Coronary artery (tissue), 2 donors: ENCODE measurements at regions not wholly inside any gene's neighbourhood (a gene's known extent, or its start where the extent isn't known, plus 50 kb on each side); places are given as distances from the start of the nearest gene placed in this dataset.

Source experiments
- DNase-seq: peaks from one replicate; pipeline ENCODE4 v3.0.0-alpha.2; 2017; ENCODE audit warnings: low spot score
- H3K27ac ChIP-seq, 2 donors: fragments of 200-600 bp; sonication (generic); one replicate each; pipeline ENCODE4 v1.5.1; 2016 to 2019
- H3K4me3 ChIP-seq: fragments of 200-600 bp; sonication (generic); 2 replicates; pipeline ENCODE4 v1.5.1; 2016; ENCODE audit warnings: mild to moderate bottlenecking, moderate library complexity
- TF ChIP-seq, protein P1 (sequence below): fragments of 200-600 bp; sonication (generic); IDR thresholded peaks from one replicate; pipeline ENCODE4 v1.5.1; 2019; ENCODE audit warnings: antibody characterized with exemption

DNA sequence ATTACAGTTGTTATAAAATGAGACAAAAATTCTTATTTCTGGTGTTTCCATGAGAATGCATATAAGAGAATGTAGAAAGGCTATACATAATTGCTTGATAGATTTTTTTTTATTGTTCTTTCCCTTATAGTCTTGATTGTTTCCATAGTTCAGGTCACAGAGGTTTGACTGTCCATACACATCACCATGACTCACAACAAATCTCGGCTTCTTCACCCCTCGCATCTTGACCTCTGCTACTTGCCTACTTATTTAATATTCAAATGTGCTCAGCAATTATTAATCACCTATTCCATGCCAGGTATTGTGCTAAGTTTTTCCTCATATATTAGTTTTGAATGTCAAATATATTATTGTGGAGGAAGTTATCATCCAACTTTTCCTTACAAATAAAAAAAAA, 789.6 kb downstream of the RNF144A start:
- TF ChIP-seq, protein P1, sequence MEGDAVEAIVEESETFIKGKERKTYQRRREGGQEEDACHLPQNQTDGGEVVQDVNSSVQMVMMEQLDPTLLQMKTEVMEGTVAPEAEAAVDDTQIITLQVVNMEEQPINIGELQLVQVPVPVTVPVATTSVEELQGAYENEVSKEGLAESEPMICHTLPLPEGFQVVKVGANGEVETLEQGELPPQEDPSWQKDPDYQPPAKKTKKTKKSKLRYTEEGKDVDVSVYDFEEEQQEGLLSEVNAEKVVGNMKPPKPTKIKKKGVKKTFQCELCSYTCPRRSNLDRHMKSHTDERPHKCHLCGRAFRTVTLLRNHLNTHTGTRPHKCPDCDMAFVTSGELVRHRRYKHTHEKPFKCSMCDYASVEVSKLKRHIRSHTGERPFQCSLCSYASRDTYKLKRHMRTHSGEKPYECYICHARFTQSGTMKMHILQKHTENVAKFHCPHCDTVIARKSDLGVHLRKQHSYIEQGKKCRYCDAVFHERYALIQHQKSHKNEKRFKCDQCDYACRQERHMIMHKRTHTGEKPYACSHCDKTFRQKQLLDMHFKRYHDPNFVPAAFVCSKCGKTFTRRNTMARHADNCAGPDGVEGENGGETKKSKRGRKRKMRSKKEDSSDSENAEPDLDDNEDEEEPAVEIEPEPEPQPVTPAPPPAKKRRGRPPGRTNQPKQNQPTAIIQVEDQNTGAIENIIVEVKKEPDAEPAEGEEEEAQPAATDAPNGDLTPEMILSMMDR = no peak

DNA sequence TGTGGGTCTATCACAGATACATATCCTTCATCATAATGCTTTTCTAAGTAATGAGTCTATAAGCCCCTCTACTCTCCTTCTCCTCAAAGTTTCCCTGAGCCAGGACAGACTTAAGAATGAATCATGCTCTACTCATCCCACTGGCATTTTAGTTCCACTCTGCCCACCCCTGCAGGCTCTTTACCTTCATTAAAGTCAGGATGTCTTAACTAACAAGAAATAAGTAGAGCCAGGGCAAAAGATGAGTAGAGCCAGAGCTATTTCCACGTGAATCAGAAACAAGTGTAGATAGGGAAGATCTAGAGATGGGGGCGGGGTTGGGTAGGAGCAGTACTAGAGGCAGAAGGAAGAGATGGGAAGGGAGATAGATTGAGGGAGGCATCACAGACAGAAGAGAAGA, 790.5 kb downstream of the RNF144A start:
- no peak overlapping the region for H3K27ac ChIP-seq
- H3K4me3 ChIP-seq = no peak overlapping the region
- DNase-seq = no peak
- TF ChIP-seq, protein P1 = no peak

More for the DNA sequence above, 789.6 kb downstream of the RNF144A start:
- DNase-seq = no peak
- Histone ChIP-seq H3K4me3 (no peak overlapping the region), H3K27ac (no peak overlapping the region)

DNA sequence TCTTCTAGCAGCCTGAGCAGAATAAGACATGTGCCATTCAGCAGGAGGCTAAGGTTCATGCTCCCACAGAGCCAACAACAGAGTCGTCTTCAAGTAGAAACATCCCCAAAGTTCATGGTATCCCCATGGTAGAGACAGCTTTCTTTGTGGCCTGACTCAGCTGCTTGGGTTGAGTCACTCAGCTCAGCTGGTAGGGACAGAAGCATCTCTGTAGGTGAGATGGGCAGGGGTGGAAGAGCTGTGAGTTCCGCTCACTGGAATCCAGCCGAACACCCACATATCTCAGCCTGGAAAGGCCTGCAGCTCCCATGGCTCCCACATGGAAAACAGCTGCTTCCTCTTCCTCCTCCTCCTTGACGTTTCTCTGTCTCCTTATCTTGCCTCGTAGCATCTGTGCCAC, 792.7 kb downstream of the RNF144A start:
- no peak overlapping the region for H3K27ac ChIP-seq
- DNase-seq = no peak
- H3K4me3 ChIP-seq = no peak overlapping the region
- TF ChIP-seq, protein P1 = no peak

DNA sequence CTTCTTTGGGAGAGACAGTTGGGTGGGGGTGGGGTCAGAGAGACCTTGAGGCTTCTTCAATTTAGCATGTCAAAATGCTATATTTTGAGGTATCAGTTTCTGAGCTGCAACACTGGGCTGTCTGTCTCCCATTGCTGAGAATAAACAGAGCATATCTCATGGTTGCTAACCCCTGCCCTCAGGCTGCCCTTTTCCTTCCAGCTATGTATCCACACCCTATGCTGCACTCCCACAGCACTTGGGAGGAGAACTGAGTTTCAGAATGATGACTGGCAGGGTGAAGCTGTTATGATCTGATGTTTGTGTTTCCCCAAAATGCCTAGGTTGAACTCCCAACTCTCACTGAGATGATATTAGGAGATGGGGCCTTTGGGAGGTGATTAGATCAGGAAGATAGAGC, 794.0 kb downstream of the RNF144A start:
- TF ChIP-seq, protein P1 = no peak
- no peak overlapping the region for H3K27ac ChIP-seq
- no peak for DNase-seq
- H3K4me3 ChIP-seq = no peak overlapping the region

DNA sequence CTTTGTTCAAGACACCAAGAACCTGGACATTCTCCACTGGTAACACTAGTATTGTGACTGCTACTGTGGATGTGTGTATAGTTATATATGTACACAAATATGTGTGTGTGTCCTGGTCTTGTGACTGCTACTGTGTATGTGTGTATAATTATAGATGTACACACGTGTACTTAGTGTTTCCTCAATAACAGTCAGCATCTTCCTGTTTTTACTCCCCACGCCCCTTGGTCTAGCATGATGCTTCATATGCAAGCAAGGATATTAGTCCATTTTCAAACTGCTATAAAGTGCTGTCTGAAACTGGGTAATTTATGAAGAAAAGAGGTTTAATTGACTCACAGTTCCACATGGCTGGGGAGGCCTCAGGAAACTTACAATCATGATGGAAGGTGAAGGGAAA, 802.7 kb downstream of the RNF144A start:
- TF ChIP-seq, protein P1 = no peak
- no peak for DNase-seq
- no peak overlapping the region for H3K4me3 ChIP-seq
- H3K27ac ChIP-seq = no peak overlapping the region

DNA sequence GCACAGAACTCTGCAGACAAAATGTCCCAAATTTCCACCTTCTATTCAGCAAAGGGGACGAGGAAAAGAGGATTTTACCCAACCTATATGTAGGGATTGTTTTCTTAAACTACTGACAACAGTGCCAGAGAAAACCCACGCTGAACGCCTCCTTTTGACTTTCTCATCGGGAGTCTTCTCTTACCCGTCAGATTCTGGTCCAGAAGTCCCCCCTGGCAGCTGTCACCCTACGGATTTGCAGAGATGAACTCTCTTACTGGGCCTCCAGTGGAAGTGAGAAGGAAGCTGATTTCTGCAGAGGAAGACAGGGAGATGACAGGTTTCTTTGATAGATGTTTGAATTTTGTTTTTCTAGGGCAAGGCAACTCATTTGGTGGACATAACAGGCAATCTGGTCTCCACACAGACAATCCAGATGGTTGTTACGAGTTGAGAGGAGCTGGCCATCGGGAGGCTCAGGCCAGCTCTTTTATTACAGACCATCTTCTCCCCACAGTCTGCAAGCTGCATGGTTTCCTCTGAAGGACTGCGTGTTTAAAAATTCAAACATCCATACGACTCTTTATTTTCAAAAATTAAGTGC, 804.3 kb downstream of the RNF144A start:
- H3K4me3 ChIP-seq = no peak overlapping the region
- no peak overlapping the region for H3K27ac ChIP-seq
- no peak for DNase-seq
- TF ChIP-seq, protein P1 = no peak

DNA sequence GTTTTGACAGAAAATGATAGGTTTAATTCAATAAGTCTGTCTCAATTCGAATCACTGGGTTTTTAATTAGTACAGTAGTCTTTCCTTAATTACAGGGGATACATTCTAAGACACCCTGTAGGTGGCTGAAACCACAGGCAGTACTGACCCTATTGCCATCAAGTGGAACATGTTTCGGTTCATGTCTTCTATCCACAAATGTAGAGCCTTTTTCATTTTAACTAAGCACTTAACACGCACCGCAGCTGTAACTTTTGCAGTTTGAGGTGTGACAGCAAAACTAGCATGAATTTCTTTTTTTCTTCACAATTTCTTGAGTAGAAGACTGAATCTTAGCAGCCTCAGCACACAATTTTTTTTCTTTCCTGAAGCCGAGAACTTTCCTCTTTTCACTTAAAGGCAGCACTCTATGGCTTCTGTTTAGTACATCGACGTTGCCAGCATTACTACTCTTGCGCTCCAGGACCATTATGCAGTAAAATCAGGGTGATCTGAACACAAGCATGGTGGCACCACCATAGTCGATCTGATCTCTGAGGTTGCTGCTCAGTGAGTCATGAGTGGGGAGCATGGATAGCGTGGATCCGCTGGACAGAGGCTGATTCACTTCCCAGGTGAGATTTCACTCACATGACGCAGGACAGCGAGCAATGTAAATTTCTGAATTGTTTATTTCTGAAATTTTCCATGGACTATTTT, 805.1 kb downstream of the RNF144A start:
- TF ChIP-seq, protein P1 = no peak
- Histone ChIP-seq H3K4me3 (no peak overlapping the region), H3K27ac (no peak overlapping the region)
- DNase-seq = no peak
